ENCODE measurements at regions not wholly inside any gene's neighbourhood (a gene's known extent, or its start where the extent isn't known, plus 50 kb on each side); places are given as distances from the start of the nearest gene placed in this dataset.
A peak's percentile ranks its signal among the peaks of the same experiment; 100 is the strongest.

DNA sequence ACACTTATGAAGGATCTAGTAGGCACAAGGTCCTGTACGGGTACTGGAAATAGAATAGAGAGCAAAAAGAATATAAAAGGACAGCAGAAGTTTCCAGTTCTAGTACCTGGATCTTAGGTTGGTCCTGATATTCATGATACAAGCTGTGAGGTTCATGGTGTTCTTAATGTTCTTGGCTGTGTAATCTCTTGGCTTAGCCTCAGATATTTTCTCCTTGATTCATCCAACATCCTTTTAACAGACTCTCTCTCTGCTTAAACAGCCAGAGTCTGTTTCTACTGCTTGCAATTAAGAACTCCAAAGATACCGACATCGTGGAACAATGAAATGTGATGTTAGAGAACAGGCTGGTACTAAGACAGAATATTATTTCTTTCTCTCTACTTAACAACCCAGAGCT is 49.9 kb downstream of the CNTN3 start:
- TF ChIP-seq, protein P1, sequence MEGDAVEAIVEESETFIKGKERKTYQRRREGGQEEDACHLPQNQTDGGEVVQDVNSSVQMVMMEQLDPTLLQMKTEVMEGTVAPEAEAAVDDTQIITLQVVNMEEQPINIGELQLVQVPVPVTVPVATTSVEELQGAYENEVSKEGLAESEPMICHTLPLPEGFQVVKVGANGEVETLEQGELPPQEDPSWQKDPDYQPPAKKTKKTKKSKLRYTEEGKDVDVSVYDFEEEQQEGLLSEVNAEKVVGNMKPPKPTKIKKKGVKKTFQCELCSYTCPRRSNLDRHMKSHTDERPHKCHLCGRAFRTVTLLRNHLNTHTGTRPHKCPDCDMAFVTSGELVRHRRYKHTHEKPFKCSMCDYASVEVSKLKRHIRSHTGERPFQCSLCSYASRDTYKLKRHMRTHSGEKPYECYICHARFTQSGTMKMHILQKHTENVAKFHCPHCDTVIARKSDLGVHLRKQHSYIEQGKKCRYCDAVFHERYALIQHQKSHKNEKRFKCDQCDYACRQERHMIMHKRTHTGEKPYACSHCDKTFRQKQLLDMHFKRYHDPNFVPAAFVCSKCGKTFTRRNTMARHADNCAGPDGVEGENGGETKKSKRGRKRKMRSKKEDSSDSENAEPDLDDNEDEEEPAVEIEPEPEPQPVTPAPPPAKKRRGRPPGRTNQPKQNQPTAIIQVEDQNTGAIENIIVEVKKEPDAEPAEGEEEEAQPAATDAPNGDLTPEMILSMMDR (IDR thresholded peaks at IDR 0.05; ENCODE audit: insufficient read depth, low read length, missing control alignments), result no peak
- no peak overlapping the region for H3K4me3 ChIP-seq (ENCODE audit: low read depth, low read length)
- DNase-seq (ENCODE audit: low read depth, low spot score), result no peak
- CTCF ChIA-PET, result no interaction called here
- POLR2A ChIA-PET, result no interaction called here

DNA sequence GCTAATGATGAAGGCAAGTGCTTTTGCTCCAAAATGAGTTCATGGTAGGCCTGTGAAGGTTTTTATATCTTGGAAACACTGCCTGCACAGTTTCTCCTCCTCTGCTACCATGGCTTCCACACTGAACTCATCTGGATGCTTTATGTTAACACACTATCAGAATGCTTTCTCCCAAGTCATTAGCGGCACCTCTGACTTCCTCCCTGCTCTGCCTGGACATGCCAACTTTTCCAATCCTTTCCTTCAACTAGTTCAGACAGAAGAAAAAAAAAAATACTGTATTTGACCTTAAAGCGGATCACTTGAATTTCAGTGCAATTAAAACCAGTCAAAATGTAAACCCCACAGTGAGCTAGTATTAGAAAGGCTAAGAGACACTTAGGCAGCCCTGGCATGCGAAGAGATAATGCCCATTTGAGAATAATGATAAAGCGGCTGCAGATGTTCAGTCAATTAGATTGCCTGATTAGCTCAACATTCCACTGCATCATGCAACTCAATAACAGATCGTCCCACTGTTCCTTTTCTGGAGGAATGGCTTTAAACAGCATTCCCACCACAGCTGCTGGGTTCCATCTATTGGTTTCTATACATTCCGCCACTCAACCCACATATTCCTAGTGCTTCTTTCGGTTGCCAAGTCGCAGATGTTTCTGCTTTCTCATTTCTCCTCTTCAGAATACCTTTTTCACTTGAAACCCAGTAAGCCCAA is 51.7 kb downstream of the CNTN3 start:
- ChIA-PET POLR2A (no interaction called here), CTCF (no interaction called here)
- H3K4me3 ChIP-seq (ENCODE audit: low read depth, low read length), result no peak overlapping the region
- DNase-seq (ENCODE audit: low read depth, low spot score), result no peak
- TF ChIP-seq, protein P1 (IDR thresholded peaks at IDR 0.05; ENCODE audit: insufficient read depth, low read length, missing control alignments), result no peak

DNA sequence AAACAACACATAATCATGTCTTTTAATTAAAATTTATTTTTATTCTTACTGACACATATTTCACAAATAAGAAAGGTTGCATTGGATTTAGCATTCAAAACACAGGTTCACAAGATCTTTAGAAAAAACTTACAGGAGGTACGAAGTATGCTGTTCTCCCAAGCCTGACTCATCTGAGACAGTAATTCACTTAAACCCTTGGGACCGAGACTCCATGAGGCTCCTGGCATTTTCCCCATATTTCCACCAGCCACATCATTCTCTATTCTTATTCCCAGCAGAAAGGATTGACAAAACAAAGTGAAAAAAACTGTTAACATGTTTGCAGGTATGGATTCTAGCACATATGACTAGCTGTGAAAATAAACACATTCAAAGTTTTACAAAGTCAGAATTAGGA is 52.6 kb downstream of the CNTN3 start:
- no peak overlapping the region for H3K4me3 ChIP-seq (ENCODE audit: low read depth, low read length)
- ChIA-PET CTCF (no interaction called here), POLR2A (no interaction called here)
- TF ChIP-seq, protein P1 (IDR thresholded peaks at IDR 0.05; ENCODE audit: insufficient read depth, low read length, missing control alignments), result no peak
- DNase-seq (ENCODE audit: low read depth, low spot score), result peak; percentile 44

DNA sequence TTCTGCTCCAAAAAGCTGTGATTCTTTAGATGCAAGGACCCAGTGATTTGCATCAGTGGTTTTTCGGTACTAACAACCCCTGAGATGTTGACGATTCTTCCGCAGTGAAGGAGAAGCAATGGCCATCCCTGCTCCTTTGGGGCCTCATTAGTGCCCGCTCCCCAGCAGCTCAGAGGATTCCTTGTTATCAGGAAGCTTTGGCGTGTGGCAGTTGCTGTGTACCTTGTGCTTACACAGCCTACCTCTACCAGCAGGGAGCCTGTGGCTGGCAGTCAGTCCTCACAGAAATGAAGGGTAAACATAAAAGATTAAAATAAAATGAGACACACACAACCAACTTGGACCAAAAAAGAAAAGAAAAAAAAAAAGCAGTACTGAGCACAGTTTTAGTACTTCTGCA is 55.2 kb downstream of the CNTN3 start:
- TF ChIP-seq, protein P1 (IDR thresholded peaks at IDR 0.05; ENCODE audit: insufficient read depth, low read length, missing control alignments), result no peak
- H3K4me3 ChIP-seq (ENCODE audit: low read depth, low read length), result no peak overlapping the region
- ChIA-PET POLR2A (no interaction called here), CTCF (interaction anchor here (1.0 kb wide), 1 partner anchor 12 kb away, joined by 3 read pairs; no protein-coding TSS in a partner anchor)
- DNase-seq (ENCODE audit: low read depth, low spot score), result no peak

DNA sequence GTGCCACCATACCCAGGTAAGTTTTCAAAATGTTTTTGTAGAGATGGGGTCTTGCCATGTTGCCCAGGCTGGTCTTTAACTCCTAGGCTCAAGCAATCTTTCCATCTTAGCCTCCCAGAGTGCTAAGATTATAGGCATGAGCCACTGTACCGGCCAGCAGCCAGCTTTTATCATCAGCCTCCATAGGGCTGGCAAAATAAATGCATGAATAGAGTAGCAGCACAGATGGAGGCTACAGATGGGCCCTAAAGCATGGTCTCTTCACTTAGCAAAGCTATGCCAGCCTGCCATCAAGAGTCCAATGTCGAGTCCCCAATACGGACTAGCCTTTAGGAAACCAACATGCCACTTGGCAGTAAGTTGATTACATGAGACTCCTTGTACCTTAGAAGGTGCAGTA is 63.8 kb downstream of the CNTN3 start:
- TF ChIP-seq, protein P1 (IDR thresholded peaks at IDR 0.05; ENCODE audit: insufficient read depth, low read length, missing control alignments), result no peak
- CTCF ChIA-PET, result no interaction called here
- H3K4me3 ChIP-seq (ENCODE audit: low read depth, low read length), result no peak overlapping the region
- DNase-seq (ENCODE audit: low read depth, low spot score), result no peak
- POLR2A ChIA-PET, result no interaction called here

DNA sequence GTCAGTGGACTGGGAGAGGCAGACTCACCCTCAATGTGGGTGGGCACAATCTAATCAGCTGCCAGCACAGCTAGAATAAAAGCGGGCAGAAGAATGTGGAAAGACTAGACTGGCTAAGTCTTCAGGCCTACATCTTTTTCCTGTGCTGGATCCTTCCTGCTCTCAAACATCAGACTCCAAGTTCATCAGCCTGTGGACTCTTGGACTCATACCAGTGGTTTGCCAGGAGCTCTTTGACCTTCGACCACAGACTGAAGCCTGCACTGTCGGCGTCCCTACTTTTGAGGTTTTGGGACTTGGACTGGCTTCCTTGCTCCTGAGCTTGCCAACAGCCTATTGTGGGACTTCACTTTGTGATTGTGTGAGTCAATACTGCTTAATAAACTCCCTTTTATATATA is 68.0 kb downstream of the CNTN3 start:
- TF ChIP-seq, protein P1 (IDR thresholded peaks at IDR 0.05; ENCODE audit: insufficient read depth, low read length, missing control alignments), result no peak
- CTCF ChIA-PET, result no interaction called here
- POLR2A ChIA-PET, result no interaction called here
- DNase-seq (ENCODE audit: low read depth, low spot score), result no peak
- H3K4me3 ChIP-seq (ENCODE audit: low read depth, low read length), result no peak overlapping the region
